ENCODE measurements at regions not wholly inside any gene's neighbourhood (a gene's known extent, or its start where the extent isn't known, plus 50 kb on each side); places are given as distances from the start of the nearest gene placed in this dataset.

- TF ChIP-seq, protein P1, sequence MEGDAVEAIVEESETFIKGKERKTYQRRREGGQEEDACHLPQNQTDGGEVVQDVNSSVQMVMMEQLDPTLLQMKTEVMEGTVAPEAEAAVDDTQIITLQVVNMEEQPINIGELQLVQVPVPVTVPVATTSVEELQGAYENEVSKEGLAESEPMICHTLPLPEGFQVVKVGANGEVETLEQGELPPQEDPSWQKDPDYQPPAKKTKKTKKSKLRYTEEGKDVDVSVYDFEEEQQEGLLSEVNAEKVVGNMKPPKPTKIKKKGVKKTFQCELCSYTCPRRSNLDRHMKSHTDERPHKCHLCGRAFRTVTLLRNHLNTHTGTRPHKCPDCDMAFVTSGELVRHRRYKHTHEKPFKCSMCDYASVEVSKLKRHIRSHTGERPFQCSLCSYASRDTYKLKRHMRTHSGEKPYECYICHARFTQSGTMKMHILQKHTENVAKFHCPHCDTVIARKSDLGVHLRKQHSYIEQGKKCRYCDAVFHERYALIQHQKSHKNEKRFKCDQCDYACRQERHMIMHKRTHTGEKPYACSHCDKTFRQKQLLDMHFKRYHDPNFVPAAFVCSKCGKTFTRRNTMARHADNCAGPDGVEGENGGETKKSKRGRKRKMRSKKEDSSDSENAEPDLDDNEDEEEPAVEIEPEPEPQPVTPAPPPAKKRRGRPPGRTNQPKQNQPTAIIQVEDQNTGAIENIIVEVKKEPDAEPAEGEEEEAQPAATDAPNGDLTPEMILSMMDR (IDR thresholded peaks at IDR 0.05): no peak
- Histone ChIP-seq H3K36me3 (no peaks in the 10 kb centered on the region), H3K4me1 (ENCODE audit: control insufficient read depth in 1 of 2, low read depth in 2 of 2) (no peaks in the 10 kb centered on the region), H3K9me3 (no peaks in the 10 kb centered on the region), H3K27me3 (replicated peaks; ENCODE audit: insufficient read depth) (no peaks in the 10 kb centered on the region), H3K4me3 (no peak overlapping the region), H3K27ac (no peak overlapping the region)
- ATAC-seq (ENCODE audit: insufficient number of reproducible peaks, low FRiP score, low read depth) (no peak), DNase-seq (ENCODE audit: low spot score) (no peak)
Measured at GRCh38 chr13:59474696-59475095, 689.0 kb downstream of the DIAPH3 start.

- TF ChIP-seq, protein P1 (IDR thresholded peaks at IDR 0.05): no peak
- Histone ChIP-seq H3K4me3 (no peak overlapping the region), H3K36me3 (no peaks in the 10 kb centered on the region), H3K4me1 (ENCODE audit: control insufficient read depth in 1 of 2, low read depth in 2 of 2) (no peaks in the 10 kb centered on the region), H3K27ac (no peak overlapping the region), H3K27me3 (replicated peaks; ENCODE audit: insufficient read depth) (no peaks in the 10 kb centered on the region), H3K9me3 (no peaks in the 10 kb centered on the region)
- DNase-seq (ENCODE audit: low spot score) (no peak), ATAC-seq (ENCODE audit: insufficient number of reproducible peaks, low FRiP score, low read depth) (no peak)
Measured at GRCh38 chr13:59475911-59476310, 687.8 kb downstream of the DIAPH3 start.

DNA sequence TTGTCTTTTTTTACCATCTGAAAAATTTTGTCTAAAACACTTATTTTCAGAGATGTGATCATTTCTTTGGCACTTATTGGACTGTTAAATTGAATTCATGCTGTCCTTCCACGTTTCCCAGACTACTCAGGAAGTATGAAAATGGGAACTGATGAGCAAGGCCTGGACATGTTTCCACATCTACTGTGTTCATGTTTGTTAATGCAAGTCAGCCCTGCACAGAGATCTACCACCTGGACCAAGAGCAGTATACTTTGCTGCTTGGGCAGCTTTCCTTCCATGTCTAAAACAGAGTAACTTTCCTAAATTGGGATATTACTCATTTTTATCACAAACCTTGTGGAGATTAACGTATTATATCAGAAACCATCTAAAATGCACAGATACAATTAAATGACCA is 687.4 kb downstream of the DIAPH3 start:
- Histone ChIP-seq H3K36me3 (no peaks in the 10 kb centered on the region), H3K27ac (no peak overlapping the region), H3K4me3 (no peak overlapping the region), H3K9me3 (no peaks in the 10 kb centered on the region), H3K27me3 (replicated peaks; ENCODE audit: insufficient read depth) (no peaks in the 10 kb centered on the region), H3K4me1 (ENCODE audit: control insufficient read depth in 1 of 2, low read depth in 2 of 2) (no peaks in the 10 kb centered on the region)
- TF ChIP-seq, protein P1 (IDR thresholded peaks at IDR 0.05): no peak
- no peak for ATAC-seq (ENCODE audit: insufficient number of reproducible peaks, low FRiP score, low read depth)
- DNase-seq (ENCODE audit: low spot score): no peak

GRCh38 chr13:59477011-59477410 is 686.7 kb downstream of the DIAPH3 start:
- no peaks in the 10 kb centered on the region for H3K4me1 ChIP-seq (ENCODE audit: control insufficient read depth in 1 of 2, low read depth in 2 of 2)
- H3K27ac ChIP-seq: no peak overlapping the region
- ATAC-seq (ENCODE audit: insufficient number of reproducible peaks, low FRiP score, low read depth): no peak
- no peak for DNase-seq (ENCODE audit: low spot score)
- H3K27me3 ChIP-seq (replicated peaks; ENCODE audit: insufficient read depth): no peaks in the 10 kb centered on the region
- no peaks in the 10 kb centered on the region for H3K36me3 ChIP-seq
- TF ChIP-seq, protein P1 (IDR thresholded peaks at IDR 0.05): no peak
- H3K4me3 ChIP-seq: no peak overlapping the region
- no peaks in the 10 kb centered on the region for H3K9me3 ChIP-seq

DNA sequence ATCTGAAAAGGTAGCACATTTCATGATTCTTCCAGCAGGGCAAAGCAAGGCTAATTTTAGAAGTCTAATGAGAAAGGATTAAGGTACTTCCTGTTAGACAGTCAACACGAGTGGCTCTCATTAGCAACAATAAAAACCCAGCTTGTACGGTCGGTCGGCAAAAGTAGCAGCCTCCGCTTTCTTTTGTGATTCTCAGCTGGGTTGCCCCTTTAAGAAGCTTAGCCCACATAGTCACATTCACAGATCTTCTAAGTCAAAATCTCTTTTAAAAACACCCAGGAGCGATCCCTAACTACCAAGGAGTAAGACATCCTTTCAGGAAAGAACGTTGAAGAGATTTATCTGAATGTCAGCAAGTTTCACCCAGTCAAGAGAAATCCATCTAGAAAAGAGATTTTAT is 684.8 kb downstream of the DIAPH3 start:
- Histone ChIP-seq H3K27me3 (replicated peaks; ENCODE audit: insufficient read depth) (no peaks in the 10 kb centered on the region), H3K27ac (no peak overlapping the region), H3K4me1 (ENCODE audit: control insufficient read depth in 1 of 2, low read depth in 2 of 2) (peaks cover 0 to 3% of the 10 kb centered on the region in 2 donors), H3K9me3 (no peaks in the 10 kb centered on the region), H3K36me3 (no peaks in the 10 kb centered on the region), H3K4me3 (no peak overlapping the region)
- no peak for DNase-seq (ENCODE audit: low spot score)
- no peak for ATAC-seq (ENCODE audit: insufficient number of reproducible peaks, low FRiP score, low read depth)
- TF ChIP-seq, protein P1 (IDR thresholded peaks at IDR 0.05): no peak

Measured in thoracic aorta (tissue), 2 donors.